Parathyroid adenoma (tissue), 2 donors: ENCODE measurements at regions not wholly inside any gene's neighbourhood (a gene's known extent, or its start where the extent isn't known, plus 50 kb on each side); places are given as distances from the start of the nearest gene placed in this dataset.

Experiments
- H2AFZ ChIP-seq: fragments of 300-600 bp; sonication (generic); one replicate; pipeline ENCODE4 v1.7.0; 2017; ENCODE audit warnings: antibody characterized with exemption, mild to moderate bottlenecking
- H3K27ac ChIP-seq: fragments of 300-600 bp; sonication (generic); one replicate; pipeline ENCODE4 v1.7.0; 2017
- H3K27me3 ChIP-seq: fragments of 300-600 bp; sonication (generic); one replicate; pipeline ENCODE4 v1.7.0; 2017; ENCODE audit warnings: low read length; ENCODE audit not compliant: control insufficient read depth, insufficient read depth
- H3K36me3 ChIP-seq: fragments of 300-600 bp; sonication (generic); one replicate; pipeline ENCODE4 v1.7.0; 2017; ENCODE audit warnings: low read length; ENCODE audit not compliant: control insufficient read depth, insufficient read depth
- H3K4me1 ChIP-seq: fragments of 300-600 bp; sonication (generic); one replicate; pipeline ENCODE4 v1.7.0; 2017; ENCODE audit warnings: control low read depth
- H3K4me2 ChIP-seq: fragments of 300-600 bp; sonication (generic); one replicate; pipeline ENCODE4 v1.7.0; 2017; ENCODE audit warnings: low read length
- H3K4me3 ChIP-seq: fragments of 300-600 bp; sonication (generic); one replicate; pipeline ENCODE4 v1.7.0; 2017; ENCODE audit warnings: low read depth, low read length
- H3K79me2 ChIP-seq: fragments of 300-600 bp; sonication (generic); one replicate; pipeline ENCODE4 v1.7.0; 2017; ENCODE audit warnings: control low read depth
- H3K9ac ChIP-seq: fragments of 300-600 bp; sonication (generic); one replicate; pipeline ENCODE4 v1.7.0; 2017; ENCODE audit warnings: mild to moderate bottlenecking
- H3K9me3 ChIP-seq: fragments of 300-600 bp; sonication (generic); one replicate; pipeline ENCODE4 v1.7.0; 2017; ENCODE audit warnings: low read length; ENCODE audit not compliant: control insufficient read depth
- TF ChIP-seq, protein P1 (sequence below): fragments of 300-600 bp; sonication (generic); IDR thresholded peaks from one replicate; pipeline ENCODE4 v1.7.0; 2017; ENCODE audit warnings: antibody characterized with exemption, mild to moderate bottlenecking
- donor health status: primary hyperparathyroidism.

DNA sequence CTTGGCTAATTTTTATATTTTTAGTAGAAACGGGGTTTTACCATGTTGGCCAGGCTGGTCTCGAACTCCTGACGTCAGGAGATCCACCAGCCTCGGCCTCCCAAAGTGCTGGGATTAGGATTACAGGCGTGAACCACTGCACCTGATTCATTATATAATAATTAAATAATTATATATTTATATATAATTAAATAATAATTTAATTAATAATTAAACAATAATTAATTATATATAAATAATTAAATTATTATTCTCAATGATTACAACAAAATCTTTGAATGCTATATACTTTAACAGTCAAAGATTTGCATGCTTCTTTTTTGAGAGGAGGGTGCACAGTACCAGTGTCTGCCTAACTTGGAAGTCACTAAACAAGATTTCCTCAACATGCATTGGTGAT lies 872.3 kb downstream of the EFNB2 start:
- no peak overlapping the region for H3K9ac ChIP-seq
- H2AFZ ChIP-seq: no peak overlapping the region
- no peaks in the 10 kb centered on the region for H3K36me3 ChIP-seq
- H3K4me2 ChIP-seq: no peak overlapping the region
- H3K27ac ChIP-seq: no peak overlapping the region
- H3K79me2 ChIP-seq: no peaks in the 10 kb centered on the region
- no peaks in the 10 kb centered on the region for H3K4me1 ChIP-seq
- no peaks in the 10 kb centered on the region for H3K9me3 ChIP-seq
- no peak overlapping the region for H3K4me3 ChIP-seq
- TF ChIP-seq, protein P1, sequence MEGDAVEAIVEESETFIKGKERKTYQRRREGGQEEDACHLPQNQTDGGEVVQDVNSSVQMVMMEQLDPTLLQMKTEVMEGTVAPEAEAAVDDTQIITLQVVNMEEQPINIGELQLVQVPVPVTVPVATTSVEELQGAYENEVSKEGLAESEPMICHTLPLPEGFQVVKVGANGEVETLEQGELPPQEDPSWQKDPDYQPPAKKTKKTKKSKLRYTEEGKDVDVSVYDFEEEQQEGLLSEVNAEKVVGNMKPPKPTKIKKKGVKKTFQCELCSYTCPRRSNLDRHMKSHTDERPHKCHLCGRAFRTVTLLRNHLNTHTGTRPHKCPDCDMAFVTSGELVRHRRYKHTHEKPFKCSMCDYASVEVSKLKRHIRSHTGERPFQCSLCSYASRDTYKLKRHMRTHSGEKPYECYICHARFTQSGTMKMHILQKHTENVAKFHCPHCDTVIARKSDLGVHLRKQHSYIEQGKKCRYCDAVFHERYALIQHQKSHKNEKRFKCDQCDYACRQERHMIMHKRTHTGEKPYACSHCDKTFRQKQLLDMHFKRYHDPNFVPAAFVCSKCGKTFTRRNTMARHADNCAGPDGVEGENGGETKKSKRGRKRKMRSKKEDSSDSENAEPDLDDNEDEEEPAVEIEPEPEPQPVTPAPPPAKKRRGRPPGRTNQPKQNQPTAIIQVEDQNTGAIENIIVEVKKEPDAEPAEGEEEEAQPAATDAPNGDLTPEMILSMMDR: no peak
- no peaks in the 10 kb centered on the region for H3K27me3 ChIP-seq

DNA sequence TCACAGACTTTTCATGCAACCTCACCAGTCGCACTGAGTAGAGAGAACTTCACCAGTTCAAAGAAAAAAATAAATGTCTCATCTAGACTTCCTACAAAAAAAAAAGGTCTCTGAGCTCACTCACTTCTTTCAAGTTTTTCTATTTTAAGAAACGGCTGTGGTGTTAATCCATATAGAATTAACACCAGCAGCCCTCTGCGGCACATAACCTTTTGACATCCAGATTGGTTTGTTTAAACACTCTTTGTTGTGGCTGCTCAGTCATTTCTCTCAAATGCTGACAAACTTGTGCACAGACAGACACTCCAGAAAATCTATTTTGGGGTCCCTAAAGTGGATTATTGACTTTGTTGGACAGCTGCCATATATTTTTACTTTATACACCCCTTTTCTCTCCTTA lies 874.9 kb downstream of the EFNB2 start:
- no peaks in the 10 kb centered on the region for H3K36me3 ChIP-seq
- H3K79me2 ChIP-seq: no peaks in the 10 kb centered on the region
- H3K9me3 ChIP-seq: no peaks in the 10 kb centered on the region
- H3K4me1 ChIP-seq: no peaks in the 10 kb centered on the region
- no peak overlapping the region for H3K4me2 ChIP-seq
- no peak overlapping the region for H2AFZ ChIP-seq
- TF ChIP-seq, protein P1: no peak
- no peak overlapping the region for H3K27ac ChIP-seq
- no peaks in the 10 kb centered on the region for H3K27me3 ChIP-seq
- no peak overlapping the region for H3K4me3 ChIP-seq
- H3K9ac ChIP-seq: no peak overlapping the region

DNA sequence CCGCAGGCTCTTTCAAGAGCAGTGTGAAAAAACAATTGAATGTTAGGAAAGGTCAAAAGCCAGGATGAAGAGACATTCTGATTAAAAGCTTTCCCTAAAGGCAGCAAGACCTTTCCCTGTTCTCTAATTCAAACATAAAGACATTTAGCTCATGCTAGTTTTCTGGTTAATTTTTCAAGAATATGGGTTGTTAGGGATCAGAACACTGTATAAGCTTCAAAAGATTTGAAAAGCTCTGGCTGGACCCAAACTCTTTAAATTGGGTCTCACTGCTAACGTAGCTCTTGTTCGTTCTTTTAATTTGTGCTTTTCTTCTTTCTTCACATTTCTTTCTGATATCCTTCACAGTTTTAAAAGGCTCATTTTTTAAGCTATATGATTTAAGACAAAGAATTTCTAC lies 877.0 kb downstream of the EFNB2 start:
- Histone ChIP-seq H3K36me3 (no peaks in the 10 kb centered on the region), H3K4me3 (no peak overlapping the region), H3K9me3 (no peaks in the 10 kb centered on the region), H3K4me2 (no peak overlapping the region), H2AFZ (no peak overlapping the region), H3K27ac (no peak overlapping the region), H3K27me3 (no peaks in the 10 kb centered on the region), H3K79me2 (no peaks in the 10 kb centered on the region), H3K9ac (no peak overlapping the region), H3K4me1 (no peaks in the 10 kb centered on the region)
- TF ChIP-seq, protein P1: no peak

DNA sequence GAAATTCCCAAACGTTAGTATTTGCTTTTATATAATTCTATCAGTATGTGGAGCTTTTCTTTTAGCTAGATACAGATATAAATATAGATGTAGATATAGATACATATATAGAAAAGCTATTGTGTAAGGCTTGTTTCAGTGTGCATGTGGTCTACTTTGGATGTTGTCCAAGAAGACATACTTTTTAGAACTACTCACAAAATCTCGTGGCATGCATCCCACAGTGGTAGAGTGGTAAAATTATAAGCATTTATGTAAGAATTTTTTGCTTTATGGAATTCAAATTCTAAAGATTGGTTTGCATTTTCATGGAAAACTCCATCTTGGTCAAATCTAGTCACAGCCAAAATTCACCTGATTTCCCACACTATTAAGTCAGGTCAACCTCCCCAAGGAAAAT lies 880.4 kb downstream of the EFNB2 start:
- H3K4me3 ChIP-seq: no peak overlapping the region
- no peaks in the 10 kb centered on the region for H3K9me3 ChIP-seq
- TF ChIP-seq, protein P1: no peak
- H3K79me2 ChIP-seq: no peaks in the 10 kb centered on the region
- H3K27ac ChIP-seq: no peak overlapping the region
- H3K27me3 ChIP-seq: no peaks in the 10 kb centered on the region
- H3K36me3 ChIP-seq: no peaks in the 10 kb centered on the region
- H3K4me2 ChIP-seq: no peak overlapping the region
- H3K4me1 ChIP-seq: no peaks in the 10 kb centered on the region
- H2AFZ ChIP-seq: no peak overlapping the region
- H3K9ac ChIP-seq: no peak overlapping the region

DNA sequence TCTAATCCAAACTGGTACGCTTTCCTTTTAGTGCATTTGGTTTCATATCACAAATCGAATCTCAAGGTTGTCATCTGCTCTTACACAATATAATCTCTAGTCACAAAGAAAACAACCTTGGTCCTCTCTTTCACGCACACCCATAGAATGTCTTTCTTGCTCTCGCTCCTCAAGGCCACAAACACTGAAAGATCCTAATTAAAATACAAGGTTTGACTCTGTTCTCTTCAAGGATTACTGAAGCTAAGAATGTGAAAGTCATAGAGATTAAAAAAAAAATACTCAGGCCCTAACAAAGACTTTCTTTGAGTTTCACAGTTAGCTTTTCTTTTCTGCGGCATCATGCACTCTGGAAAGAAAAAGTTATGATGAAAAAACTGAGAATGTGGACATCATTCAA lies 891.5 kb downstream of the EFNB2 start:
- no peak overlapping the region for H3K27ac ChIP-seq
- no peaks in the 10 kb centered on the region for H3K4me1 ChIP-seq
- no peaks in the 10 kb centered on the region for H3K79me2 ChIP-seq
- no peak overlapping the region for H2AFZ ChIP-seq
- no peaks in the 10 kb centered on the region for H3K27me3 ChIP-seq
- no peak overlapping the region for H3K4me2 ChIP-seq
- TF ChIP-seq, protein P1: no peak
- no peak overlapping the region for H3K4me3 ChIP-seq
- no peaks in the 10 kb centered on the region for H3K36me3 ChIP-seq
- H3K9ac ChIP-seq: no peak overlapping the region
- H3K9me3 ChIP-seq: no peaks in the 10 kb centered on the region
